ENCODE measurements at regions not wholly inside any gene's neighbourhood (a gene's known extent, or its start where the extent isn't known, plus 50 kb on each side); places are given as distances from the start of the nearest gene placed in this dataset.
"Not testable (repeated sequence)": the region's sequence is repeated elsewhere in the genome, so short reads cannot be mapped to it uniquely, and the experiment has no call there.

GRCh38 chr7:85693326-85693725 lies 506.5 kb upstream of the SEMA3D start:
- TF ChIP-seq, protein P1, sequence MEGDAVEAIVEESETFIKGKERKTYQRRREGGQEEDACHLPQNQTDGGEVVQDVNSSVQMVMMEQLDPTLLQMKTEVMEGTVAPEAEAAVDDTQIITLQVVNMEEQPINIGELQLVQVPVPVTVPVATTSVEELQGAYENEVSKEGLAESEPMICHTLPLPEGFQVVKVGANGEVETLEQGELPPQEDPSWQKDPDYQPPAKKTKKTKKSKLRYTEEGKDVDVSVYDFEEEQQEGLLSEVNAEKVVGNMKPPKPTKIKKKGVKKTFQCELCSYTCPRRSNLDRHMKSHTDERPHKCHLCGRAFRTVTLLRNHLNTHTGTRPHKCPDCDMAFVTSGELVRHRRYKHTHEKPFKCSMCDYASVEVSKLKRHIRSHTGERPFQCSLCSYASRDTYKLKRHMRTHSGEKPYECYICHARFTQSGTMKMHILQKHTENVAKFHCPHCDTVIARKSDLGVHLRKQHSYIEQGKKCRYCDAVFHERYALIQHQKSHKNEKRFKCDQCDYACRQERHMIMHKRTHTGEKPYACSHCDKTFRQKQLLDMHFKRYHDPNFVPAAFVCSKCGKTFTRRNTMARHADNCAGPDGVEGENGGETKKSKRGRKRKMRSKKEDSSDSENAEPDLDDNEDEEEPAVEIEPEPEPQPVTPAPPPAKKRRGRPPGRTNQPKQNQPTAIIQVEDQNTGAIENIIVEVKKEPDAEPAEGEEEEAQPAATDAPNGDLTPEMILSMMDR (IDR thresholded peaks at IDR 0.05) = no peak

GRCh38 chr7:85688712-85689111 lies 501.9 kb upstream of the SEMA3D start:
- ATAC-seq (ENCODE audit: low FRiP score) (no peak), DNase-seq (ENCODE audit: low spot score) (no peak)
- TF ChIP-seq, protein P1 (IDR thresholded peaks at IDR 0.05) = no peak

More at GRCh38 chr7:85693326-85693725, 506.5 kb upstream of the SEMA3D start:
- no peak for ATAC-seq (ENCODE audit: low FRiP score)
- DNase-seq (ENCODE audit: low spot score) = no peak

DNA sequence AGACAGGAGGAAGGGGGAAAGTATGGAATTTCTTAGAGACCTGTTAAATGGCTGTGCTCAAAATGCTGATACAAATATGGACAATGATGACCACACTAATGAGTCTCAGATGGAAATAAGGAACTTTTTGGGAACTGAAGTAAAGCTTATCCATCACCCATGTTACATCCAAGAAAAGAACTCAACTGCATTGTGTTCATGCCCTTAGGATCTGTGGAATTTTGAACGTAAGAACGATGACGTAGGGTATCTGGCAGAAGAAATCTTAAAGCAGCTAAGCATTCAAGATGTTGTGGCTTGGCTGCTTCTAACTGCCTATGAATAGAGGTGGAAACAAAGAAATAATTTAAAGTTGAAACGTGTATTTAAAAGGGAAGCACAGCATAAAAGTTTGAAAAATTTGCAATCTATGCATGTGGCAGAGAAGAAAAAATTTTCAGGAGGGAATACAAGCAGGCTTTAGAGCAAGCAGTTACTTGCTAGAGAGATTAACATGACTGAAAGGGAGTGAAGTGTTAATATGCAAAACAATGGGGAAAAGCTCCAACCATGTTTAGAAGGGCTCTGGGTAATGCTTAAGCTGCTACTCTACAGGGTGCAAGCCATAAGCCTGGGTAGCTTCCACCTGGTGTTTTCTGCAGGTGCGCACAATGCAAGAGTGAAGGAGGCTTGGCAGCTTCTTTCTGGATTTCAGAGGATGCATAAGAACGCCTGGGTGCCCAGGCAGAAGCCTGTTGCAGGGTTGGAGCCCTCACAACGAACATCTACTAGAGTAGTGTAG lies 499.7 kb upstream of the SEMA3D start:
- TF ChIP-seq, protein P1 (IDR thresholded peaks at IDR 0.05) = no peak
- no peak for DNase-seq (ENCODE audit: low spot score)
- ATAC-seq (ENCODE audit: low FRiP score) = no peak

GRCh38 chr7:85685901-85686300 lies 499.0 kb upstream of the SEMA3D start:
- TF ChIP-seq, protein P1 (IDR thresholded peaks at IDR 0.05) = no peak
- ATAC-seq (ENCODE audit: low FRiP score) = no peak
- DNase-seq (ENCODE audit: low spot score) = no peak

DNA sequence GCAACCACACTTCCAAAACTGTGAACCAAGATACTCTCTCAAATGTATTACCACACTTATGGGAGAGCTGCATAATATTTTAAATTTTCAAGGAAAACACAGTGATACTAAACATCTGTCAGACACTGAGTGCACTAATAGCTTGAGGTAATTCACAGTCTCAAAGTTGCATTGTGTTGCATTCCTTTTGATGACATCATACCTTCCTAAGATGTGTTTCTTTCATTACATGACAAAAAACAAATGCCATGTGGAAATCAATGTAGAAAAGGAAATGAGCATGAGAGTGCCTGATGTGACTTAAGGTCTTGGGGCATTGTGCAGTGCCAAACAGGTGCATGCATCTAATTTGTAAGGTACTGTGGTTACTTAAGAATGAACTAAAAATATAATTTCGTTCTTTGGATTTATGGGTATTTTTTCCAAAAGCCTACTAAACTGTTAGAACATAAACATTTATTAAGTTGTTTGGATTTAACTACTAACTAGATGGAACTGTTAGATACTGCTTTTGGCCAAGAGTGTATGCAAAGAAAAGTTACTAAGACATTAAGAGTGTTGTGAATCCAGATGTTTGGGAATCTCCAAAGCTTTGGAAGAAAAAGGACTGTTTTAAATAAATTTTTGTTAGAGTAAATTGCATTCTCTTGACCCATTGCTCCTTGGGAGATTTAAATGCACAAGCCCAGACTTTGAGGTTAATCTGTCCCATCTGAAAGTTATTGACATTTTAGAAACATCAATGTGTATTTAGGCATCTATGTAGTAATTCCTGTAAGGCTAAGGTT lies 496.2 kb upstream of the SEMA3D start:
- DNase-seq (ENCODE audit: low spot score) (no peak), ATAC-seq (ENCODE audit: low FRiP score) (no peak)
- TF ChIP-seq, protein P1 (IDR thresholded peaks at IDR 0.05) = no peak

DNA sequence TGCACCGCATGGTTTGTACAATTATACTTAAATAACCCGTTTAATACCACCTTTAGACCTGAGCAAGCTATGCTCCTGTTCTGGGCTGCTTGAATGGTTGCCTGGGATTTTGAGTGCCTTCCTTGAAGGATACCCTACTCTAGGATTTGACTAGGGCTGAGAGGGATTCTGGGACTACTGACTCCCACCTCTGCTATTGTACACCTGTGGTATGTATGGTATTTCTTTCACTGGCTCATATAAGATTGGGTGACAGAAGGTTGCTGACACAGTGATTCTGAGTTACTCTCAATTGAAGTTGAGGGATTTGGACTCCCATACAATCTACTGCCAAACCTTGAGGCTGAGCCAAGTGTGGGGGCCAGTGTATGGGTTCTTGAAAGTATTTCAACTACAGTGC lies 494.4 kb upstream of the SEMA3D start:
- DNase-seq (ENCODE audit: low spot score) = no peak
- TF ChIP-seq, protein P1 (IDR thresholded peaks at IDR 0.05) = no peak
- no peak for ATAC-seq (ENCODE audit: low FRiP score)

DNA sequence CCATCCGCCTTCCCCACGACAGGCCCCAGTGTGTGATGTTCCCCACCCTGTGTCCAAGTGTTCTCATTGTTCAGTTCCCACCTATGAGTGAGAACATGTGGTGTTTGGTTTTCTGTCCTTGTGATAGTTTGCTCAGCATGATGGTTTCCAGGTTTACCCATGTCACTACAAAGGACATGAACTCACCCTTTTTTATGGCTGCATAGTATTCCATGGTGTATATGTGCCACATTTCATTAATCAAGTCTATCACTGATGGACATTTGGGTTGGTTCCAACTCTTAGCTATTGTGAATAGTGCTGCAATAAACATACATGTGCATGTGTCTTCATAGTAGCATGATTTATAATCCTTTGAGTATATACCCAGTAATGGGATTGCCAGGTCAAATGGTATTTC lies 488.2 kb upstream of the SEMA3D start:
- not testable (repeated sequence) for DNase-seq (ENCODE audit: low spot score); ATAC-seq (ENCODE audit: low FRiP score)
